HG03280 (cell line): ENCODE measurements at regions not wholly inside any gene's neighbourhood (a gene's known extent, or its start where the extent isn't known, plus 50 kb on each side); places are given as distances from the start of the nearest gene placed in this dataset.

Experiments
- ATAC-seq: cut with Tn5 transposase; IDR thresholded peaks from one replicate; pipeline ENCODE4 v1.9.1; 2021; ENCODE audit warnings: mild to moderate bottlenecking, moderate library complexity; ENCODE audit not compliant: unreplicated experiment

DNA sequence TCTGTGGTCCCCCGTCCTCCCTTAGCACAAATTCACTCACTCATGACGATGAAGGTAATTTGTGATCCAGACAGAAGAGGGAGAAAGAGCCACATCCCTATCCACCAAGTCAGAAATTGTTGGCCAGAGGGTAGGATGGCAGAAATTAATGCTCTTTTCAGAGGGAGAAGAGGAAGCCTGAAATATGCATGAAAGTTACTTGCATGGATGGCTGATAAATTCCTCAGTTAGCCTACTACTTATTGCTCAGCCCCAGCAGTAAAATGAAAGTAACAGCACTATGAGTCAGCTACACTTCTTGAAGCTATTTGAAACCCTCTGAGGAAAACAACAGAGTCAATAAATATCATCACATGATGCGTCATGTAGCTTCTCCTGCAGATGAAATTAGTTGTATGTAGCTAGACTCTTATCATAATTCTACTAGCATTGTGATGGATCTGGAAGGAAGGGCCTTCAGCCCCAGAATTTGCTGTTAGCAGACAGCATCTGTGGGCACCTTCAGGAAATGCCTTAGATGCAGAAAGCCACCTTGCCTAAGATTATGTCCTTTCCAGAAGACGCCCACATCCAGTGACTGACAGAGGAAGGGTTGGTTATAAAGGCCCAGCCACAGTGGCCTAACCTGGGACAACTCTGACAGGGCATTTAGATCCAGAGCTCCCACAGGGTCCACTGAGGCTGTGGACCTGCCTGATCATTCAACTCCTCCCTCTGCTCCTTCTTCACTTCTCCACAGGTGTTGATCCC lies 81.2 kb upstream of the CCDC112 start:
- ATAC-seq: peak; percentile 49

DNA sequence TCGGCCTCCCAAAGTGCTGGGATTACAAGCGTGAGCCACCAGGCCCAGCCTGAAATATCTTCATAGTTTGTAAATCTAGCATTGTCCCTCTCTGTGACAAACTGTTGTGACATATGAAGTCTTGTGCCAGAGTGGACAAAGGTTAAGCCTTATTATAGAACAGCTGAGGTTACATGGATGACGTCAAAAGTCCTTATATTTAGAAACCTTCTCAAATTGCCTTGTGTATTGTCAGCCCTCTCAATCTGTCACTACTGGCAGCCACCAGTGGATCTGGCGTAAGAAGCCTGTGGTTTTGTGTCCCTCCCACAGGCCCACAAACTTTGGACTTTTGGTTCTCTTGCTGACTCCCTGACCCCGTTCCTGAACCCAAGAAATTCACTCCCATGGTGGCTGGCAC lies 79.4 kb upstream of the CCDC112 start:
- ATAC-seq: no peak

DNA sequence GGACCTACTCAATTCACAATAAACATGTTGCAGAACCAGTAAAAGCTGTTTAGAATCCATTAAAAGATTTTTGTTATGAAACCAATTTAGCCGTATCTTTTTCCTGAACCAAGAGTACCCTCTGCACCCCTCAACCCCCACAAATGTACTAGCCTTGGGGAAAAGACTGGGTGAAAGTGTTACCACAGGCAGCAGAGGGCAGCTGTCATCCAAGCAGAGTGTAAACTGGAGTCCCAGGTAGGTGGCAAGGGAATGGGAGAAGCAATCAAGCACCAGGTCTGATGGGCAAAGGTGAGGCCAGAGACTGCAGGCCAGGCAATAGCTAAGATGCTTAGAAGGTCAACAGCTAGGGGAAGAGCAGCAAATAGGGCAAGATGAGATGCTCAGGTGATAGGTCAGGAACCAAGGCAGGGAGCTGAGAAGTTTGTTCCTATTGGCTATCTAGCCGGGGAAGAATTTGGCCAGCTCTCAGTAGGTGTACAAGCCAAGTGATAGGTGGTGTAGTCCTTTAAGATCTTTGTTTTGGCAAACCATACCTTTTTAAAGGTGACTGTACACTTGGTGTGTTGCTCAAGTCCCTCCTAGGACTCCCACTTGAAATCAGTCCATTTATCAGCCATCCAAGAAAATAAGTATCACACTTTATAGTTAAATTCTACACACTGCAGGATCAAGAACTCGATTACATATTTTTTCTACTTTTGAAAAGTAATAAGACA lies 77.8 kb upstream of the CCDC112 start:
- no peak for ATAC-seq

DNA sequence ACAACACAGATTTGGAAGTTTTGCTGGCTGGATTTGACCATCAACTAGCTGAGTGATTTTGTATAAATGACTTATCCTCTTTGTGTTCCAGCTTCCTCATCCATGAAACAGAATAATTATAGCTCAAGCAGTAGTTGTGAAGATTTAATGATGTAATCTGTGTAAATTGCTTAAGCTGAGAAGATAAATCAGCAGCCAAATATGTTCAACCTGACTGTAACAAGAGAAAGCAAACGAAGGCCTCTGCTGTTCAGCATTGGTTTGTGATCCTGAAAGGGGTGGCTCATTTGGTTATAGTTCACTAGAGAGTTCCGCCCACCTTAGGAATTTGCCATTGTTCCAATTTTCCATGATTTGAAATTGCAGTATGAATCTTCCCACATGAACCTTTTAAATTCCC lies 75.7 kb upstream of the CCDC112 start:
- no peak for ATAC-seq

DNA sequence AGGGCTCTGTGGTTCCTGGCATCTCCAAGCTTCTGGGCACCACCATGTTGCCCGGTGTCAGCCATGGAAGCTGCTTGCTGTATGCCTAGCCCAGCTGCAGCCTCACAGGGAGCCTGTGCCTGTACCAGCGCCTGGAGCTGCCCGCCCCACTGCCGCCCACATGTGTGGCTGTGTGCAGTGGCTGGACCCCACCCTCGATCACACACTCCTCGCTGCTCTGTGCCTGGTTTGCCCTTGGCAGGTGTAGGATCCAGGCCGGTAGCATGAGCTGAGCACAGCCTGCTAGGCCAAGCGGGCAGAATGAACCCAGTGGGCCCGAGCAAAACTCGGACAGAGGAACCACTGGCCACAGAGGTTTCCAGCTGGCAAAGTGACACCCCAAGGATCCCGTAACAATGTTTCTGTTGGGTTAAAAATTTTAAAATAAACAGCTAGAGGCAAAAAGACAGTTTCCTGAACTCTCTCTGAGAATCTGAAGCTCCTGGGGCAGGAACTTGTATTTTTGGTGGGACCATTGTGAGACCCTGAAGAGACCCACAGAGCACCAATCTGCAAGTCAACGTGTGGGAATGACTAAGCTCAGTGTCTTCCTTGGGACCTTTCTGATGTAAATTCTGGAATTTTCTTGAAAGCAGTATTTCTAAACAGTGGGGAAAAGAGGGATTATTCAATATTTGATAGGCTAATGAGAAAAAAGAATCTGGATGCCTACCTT lies 73.1 kb upstream of the CCDC112 start:
- no peak for ATAC-seq

DNA sequence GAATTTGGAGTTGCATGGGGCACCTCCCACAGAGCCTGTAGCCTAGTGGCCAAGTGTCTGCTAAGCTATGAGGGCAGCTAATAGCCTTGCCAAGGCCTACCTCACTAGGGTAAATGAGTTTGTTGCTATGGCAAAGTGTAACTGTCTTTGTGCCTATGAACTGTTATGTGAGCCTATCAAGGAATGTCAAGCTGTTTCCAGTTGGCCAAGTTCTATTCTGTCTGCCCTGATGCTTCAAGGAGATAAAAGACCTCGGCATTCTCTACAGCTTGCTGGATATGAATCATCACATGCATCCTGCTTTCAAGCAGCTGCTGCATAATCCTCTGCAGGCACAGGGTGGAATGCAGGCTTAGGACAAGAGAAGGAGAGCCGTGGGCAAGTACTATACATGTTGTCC lies 69.8 kb upstream of the CCDC112 start:
- no peak for ATAC-seq

DNA sequence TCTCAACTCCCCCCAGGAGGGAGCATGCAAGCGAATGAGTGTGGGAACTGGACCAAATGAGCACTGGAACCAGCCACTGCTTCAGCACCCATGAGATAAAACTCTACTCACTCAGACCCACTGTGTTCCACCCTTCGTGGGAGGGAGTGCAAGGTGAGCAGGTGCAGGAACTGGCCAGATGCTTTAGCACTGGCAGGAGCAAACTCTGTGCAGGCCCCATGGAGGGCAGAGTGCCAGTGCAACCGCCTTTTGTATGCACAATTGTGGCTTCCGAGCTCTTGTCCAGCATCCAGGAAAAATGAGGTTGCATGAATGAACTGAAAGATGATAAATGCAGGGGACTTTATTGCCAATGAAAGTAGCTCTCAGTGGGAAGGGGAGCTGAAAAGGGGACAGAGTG lies 67.4 kb upstream of the CCDC112 start:
- no peak for ATAC-seq

DNA sequence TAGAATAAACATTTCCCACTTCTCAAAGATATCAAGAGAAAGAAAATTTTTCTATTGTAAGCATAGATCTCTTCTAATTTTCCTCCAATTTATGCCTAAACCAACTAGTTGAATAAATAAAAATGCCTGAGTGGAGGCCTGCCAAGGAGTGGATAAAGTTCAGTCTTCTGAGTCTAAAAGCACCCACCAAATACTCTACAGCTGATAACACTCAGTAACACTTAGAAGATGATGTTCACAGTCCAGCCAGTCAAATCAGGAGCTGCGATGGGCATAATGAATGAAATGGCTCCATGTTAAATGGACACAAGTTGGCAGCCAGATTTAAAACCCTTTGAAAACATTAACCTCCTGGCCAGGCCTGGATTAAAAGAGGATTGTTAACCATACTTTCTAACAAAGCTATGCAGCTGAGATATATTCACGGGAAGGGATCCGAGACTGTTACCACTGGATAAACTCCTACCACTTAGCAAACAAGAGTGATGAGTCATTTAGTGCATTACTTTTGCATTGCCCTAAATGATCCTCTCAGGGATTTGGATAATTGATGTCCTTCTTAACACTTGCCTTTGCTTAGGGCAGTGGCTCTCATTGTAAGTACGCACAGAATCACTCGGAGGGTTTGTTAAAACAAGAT lies 63.7 kb upstream of the CCDC112 start:
- ATAC-seq: no peak

DNA sequence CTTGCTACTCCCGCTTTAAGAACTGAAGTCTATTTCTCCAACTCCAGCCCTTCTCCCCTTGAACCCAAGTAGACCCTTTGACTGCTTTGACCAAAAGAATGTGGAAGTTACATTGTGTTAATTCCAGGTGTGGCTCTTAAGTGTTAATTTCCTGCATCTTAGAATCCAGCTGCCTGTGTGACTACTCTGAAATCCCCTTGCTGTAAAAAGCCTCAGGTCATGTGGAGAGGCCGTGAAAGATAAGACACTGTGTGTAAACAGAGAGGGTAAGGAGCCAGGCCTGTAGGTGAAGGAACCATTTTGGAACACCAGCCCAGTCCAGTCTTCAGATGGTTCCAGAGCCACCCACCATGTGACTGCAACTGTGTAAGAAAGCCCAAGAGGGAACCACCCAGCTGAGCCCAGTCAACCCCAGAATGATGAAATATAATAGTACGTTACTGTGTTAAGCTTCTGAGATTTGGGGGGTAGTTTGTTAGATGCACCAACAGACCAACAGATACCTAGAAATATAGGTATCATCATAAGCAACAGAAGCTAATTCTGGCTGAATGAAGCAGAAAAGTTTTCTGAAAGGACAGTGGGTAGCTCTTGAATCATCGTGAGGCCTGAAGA lies 59.4 kb upstream of the CCDC112 start:
- ATAC-seq: no peak

DNA sequence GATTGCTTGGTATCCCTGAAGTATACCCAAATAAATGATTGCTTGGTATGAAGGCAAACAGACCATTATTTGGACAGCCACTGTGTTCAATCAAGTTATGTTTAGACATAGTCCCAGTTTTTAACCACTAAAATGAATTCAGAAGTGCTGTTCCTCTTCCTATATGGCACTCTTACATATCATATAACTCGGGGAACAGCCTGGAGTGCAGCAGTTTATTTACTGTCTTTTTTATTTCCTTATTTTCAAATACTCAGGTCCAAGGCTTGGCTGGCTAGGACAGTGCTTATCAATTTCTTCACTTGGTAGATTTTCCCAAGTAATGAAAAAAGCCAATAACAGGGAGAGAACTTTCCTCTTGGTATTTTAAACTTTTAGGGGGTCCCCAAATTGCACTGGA lies 58.6 kb upstream of the CCDC112 start:
- no peak for ATAC-seq

DNA sequence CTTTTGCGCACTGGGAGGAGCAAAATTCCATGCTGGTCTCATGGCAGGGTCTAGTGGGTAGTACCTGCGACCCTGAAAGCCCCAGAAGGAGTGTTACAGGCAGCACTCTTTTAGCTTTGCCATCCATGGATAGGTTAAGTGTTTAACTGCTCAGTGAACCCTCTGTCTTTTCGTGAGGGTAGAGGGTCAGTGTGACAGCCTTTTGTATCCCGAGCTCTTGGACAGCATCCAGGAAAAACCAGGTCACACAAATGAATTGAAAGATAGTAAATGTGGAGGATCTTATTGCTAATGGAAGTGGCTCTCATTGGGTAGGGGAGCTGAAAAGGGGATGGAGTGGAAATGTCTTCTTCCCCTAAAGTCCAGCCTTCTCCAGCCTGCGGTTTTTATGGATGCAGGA lies 57.8 kb upstream of the CCDC112 start:
- ATAC-seq: no peak

DNA sequence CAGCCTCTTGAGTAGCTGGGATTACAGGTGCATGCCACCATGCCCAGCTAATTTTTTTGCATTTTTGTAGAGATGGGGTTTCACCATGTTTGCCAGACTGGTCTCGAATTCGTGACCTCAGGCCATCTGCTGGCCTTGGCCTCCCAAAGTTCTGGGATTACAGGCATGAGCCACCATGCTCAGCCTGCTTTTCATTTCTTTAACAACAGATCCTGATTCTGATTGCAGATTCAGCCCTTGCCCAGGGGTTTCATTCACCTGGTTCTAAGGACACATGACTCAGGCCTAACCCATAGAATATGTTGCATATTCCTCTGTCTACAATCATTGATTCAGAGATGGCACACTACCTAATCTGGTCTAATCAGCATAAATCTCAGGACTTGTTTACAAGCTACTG lies 56.1 kb upstream of the CCDC112 start:
- ATAC-seq: no peak

DNA sequence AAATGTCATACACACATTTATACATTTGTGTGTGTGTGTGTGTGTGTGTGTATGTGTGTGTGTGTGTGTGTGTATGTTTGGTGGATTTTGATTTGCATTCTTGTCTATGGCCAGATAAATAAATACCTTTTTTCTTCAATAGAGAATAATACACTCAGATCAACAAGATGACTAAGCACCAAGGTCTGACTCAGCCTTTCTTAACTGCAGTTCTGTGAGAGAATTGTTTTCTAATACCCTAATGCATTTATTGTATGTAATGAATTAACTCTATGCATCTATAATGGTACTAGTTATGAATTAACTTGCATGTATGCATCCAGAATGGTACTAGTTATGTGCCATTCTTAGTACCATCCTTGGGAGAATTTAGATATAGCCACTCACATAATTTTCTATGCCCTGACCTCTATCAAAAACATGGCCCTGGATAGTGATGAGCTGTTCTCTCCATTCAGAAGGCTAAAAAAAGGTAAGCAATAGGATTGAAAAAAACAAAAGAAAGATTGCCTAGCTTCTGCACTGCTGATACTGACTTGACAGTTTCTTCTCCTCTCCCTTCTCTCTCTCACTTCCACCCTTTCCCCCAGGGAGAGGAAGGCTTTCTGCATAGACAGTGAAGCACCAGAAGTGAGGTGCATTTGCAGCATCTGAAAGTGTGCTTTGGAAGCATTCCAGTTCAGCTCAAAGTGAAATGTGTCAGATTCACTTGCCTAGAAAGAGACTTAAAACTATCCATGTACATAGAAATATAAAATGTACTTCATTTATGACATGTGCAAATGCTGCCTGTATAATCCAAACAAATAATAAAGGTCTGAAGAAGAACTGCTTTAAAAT lies 55.1 kb upstream of the CCDC112 start:
- ATAC-seq: no peak

DNA sequence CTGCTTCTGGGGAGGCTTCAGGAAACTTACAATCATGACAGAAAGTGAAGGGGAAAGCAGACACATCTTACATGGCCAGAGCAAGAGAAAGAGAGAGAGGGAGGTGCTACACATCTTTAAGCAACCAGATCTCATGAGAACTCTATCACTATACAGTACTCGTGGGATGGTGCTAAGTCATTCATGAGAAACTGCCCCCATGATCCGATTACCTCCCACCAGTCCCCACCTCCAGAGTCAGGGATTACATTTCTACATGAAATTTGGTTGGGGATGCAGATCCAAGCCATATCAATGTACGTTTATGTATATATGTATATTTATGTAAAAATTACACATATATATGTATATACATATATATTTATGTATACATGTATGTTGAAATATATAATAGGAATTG lies 54.4 kb upstream of the CCDC112 start:
- no peak for ATAC-seq

DNA sequence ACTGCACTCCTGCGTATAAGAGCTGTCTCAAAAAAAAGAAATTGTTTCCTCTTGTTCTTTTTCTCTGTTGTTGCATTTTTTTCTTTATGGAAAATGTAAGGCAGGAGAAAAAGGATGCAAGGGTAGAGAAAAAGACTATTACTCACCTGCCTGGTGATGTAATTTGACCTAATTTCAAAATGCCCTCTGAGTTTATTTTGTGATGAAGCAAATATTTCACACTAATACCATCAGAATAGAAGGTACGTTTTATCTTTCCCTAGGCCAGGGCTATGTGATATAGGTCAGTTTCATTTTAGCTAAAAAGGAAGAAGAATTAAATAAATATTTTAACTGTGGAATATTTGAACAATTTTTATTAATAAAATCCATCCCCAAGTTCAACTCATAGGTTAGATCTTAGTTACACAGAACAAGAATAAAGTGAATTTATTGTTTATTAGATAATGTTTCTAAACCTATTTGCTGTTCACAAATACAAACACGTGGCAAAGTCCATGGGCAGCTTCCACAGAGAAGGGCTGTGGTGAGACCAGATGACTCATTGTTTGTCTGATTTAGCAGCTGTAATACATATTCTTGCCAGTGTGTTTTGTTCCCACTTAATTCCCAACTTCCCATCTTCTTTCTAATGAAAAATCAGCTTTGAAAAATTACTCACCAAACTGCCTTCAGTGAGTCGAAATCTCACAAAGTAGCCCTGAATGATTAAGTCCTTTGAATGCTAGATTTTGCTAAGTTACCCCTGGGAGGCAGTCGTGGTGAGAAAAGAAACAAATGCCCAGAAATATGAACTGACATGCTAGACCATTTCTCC lies 52.8 kb upstream of the CCDC112 start:
- no peak for ATAC-seq

DNA sequence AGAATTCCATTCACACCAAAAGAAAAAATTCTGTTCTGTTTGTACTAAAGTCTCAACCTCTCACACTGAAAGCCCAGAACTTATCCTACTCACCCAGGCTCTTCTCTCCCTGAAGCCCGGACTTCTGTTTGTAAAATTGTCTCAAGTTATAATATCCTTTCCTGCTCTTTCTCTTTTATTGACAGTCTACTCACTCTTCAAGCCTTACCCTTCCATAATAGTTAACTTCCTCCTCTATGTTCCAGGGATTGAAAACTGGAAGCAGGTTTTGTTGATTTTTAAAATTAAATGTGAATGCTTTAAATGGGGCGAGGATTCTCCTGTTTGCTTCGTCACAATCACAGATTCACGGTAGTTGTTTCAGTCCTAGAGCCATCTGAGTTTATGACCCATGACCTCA lies 51.7 kb upstream of the CCDC112 start:
- ATAC-seq: no peak
